PC-3 (cell line): ENCODE measurements at regions not wholly inside any gene's neighbourhood (a gene's known extent, or its start where the extent isn't known, plus 50 kb on each side); places are given as distances from the start of the nearest gene placed in this dataset.
"Not testable (repeated sequence)": the region's sequence is repeated elsewhere in the genome, so short reads cannot be mapped to it uniquely, and the experiment has no call there.

Experiments used
- EZH2 ChIP-seq: fragments of 300-600 bp; sonication (generic); IDR thresholded peaks from one replicate; pipeline ENCODE4 v1.6.1; 2017; ENCODE audit warnings: antibody characterized with exemption, mild to moderate bottlenecking, low read length; ENCODE audit not compliant: unreplicated experiment
- EZH2phosphoT487 ChIP-seq: fragments of 300-600 bp; sonication (generic); IDR thresholded peaks from 2 replicates; pipeline ENCODE4 v1.6.1; 2018; ENCODE audit warnings: mild to moderate bottlenecking, antibody characterized with exemption, low read length, borderline replicate concordance
- TF ChIP-seq, protein P1 (sequence below): fragments of 300-600 bp; sonication (generic); conservative IDR thresholded peaks from 2 replicates; pipeline ENCODE4 v1.5.1; 2017; ENCODE audit warnings: antibody characterized with exemption, low read depth, mild to moderate bottlenecking, low read length

DNA sequence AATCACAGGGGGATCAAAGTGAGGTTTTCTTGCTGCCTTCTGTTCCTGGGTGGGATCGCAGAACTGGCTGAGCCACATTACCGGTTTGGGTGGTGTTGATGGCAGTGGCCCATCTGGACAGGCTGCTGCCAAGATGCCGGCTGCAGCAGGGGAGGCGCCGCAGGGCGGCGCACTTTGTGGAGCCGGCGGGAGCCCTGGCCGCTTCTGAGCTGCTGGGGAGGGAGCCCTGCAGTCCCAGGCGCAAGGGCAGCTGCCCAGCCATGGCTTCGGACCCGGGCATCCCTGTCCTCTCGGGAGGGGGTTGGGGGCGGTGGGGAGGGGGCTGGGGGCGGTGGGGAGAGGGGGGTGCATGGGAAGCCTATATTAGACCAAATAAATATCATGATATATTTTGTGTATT lies 1407.3 kb downstream of the SPATA31A7 start:
- TF ChIP-seq, protein P1, sequence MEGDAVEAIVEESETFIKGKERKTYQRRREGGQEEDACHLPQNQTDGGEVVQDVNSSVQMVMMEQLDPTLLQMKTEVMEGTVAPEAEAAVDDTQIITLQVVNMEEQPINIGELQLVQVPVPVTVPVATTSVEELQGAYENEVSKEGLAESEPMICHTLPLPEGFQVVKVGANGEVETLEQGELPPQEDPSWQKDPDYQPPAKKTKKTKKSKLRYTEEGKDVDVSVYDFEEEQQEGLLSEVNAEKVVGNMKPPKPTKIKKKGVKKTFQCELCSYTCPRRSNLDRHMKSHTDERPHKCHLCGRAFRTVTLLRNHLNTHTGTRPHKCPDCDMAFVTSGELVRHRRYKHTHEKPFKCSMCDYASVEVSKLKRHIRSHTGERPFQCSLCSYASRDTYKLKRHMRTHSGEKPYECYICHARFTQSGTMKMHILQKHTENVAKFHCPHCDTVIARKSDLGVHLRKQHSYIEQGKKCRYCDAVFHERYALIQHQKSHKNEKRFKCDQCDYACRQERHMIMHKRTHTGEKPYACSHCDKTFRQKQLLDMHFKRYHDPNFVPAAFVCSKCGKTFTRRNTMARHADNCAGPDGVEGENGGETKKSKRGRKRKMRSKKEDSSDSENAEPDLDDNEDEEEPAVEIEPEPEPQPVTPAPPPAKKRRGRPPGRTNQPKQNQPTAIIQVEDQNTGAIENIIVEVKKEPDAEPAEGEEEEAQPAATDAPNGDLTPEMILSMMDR: not testable (repeated sequence)
- TF ChIP-seq EZH2, EZH2phosphoT487: not testable (repeated sequence)
